Prostate gland (tissue), 2 donors: ENCODE measurements at regions not wholly inside any gene's neighbourhood (a gene's known extent, or its start where the extent isn't known, plus 50 kb on each side); places are given as distances from the start of the nearest gene placed in this dataset.

Experiments used
- CTCF ChIP-seq, 4 experiments: fragments of 200-600 bp in 2 of 4; fragments of 450-650 bp in 2 of 4; sonication (generic) in 2 of 4; IDR thresholded peaks; 1 replicate in 3 of 4; 2 replicates in 1 of 4; pipeline ENCODE4 v1.5.1; 2016 to 2019; ENCODE audit warnings: antibody characterized with exemption in 4 of 4, mild to moderate bottlenecking in 2 of 4, moderate library complexity in 2 of 4
- POLR2A ChIP-seq: fragments of 450-650 bp; IDR thresholded peaks from one replicate; pipeline ENCODE4 v1.6.1; 2016; ENCODE audit warnings: antibody characterized with exemption, mild to moderate bottlenecking

- no peak for TF ChIP-seq CTCF (IDR thresholded peaks at IDR 0.05)
- TF ChIP-seq POLR2A: no peak
Measured at GRCh38 chr14:51157012-51157411, 62.1 kb upstream of the TRIM9 start.
